GM18861 (cell line): ENCODE measurements at regions not wholly inside any gene's neighbourhood (a gene's known extent, or its start where the extent isn't known, plus 50 kb on each side); places are given as distances from the start of the nearest gene placed in this dataset.

ENCODE experiments used
- ATAC-seq: cut with Tn5 transposase; IDR thresholded peaks from one replicate; pipeline ENCODE4 v1.9.1; 2021; ENCODE audit not compliant: unreplicated experiment

- ATAC-seq, result no peak
Measured at GRCh38 chr1:101089613-101090338, 64.2 kb upstream of the DPH5 start.

GRCh38 chr1:101088431-101088830 is 62.8 kb upstream of the DPH5 start:
- no peak for ATAC-seq

GRCh38 chr1:101086783-101087182 is 61.2 kb upstream of the DPH5 start:
- ATAC-seq, result no peak

GRCh38 chr1:101081496-101082488 is 56.2 kb upstream of the DPH5 start:
- peak; percentile 94 for ATAC-seq

- ATAC-seq, result no peak
Measured at GRCh38 chr1:101080859-101081258, 55.3 kb upstream of the DPH5 start.

- ATAC-seq, result no peak
Measured at GRCh38 chr1:101079341-101079740, 53.8 kb upstream of the DPH5 start.

- no peak for ATAC-seq
Measured at GRCh38 chr1:101077849-101078248, 52.3 kb upstream of the DPH5 start.

- no peak for ATAC-seq
Measured at GRCh38 chr1:101075926-101076325, 50.3 kb upstream of the DPH5 start.
